Spleen (tissue), 11 donors: ENCODE measurements at regions not wholly inside any gene's neighbourhood (a gene's known extent, or its start where the extent isn't known, plus 50 kb on each side); places are given as distances from the start of the nearest gene placed in this dataset.

Source experiments
- DNase-seq: peaks from one replicate; pipeline ENCODE4 v3.0.0-alpha.2; 2020
- H3K27ac ChIP-seq, 8 donors: fragments of 200-600 bp; sonication (generic) in 7 of 8; 1 replicate in 4 of 8; 2 replicates in 4 of 8; pipeline versions ENCODE4 v1.5.0 to v1.8.0; 2016 to 2021; ENCODE audit warnings: inconsistent platforms in 4 of 8, mild to moderate bottlenecking in 4 of 8, moderate library complexity in 1 of 8
- H3K27me3 ChIP-seq, 7 donors: fragments of 200-600 bp; sonication (generic) in 6 of 7; replicated peaks in 1 of 7; 1 replicate in 4 of 7; 2 replicates in 3 of 7; pipeline versions ENCODE4 v1.5.0 to v1.8.0; 2016 to 2021; ENCODE audit warnings: inconsistent platforms in 3 of 7, mild to moderate bottlenecking in 1 of 7
- H3K36me3 ChIP-seq, 6 donors: fragments of 200-600 bp; sonication (generic) in 5 of 6; 1 replicate in 4 of 6; 2 replicates in 2 of 6; pipeline versions ENCODE4 v1.5.0 to v1.8.0; 2016 to 2021; ENCODE audit warnings: inconsistent platforms in 2 of 6
- H3K4me1 ChIP-seq, 6 donors: fragments of 200-600 bp; sonication (generic) in 5 of 6; 1 replicate in 3 of 6; 2 replicates in 3 of 6; pipeline versions ENCODE4 v1.5.0 to v1.8.0; 2016 to 2021; ENCODE audit warnings: inconsistent platforms in 3 of 6
- H3K4me3 ChIP-seq, 8 donors: fragments of 200-600 bp; sonication (generic) in 7 of 8; 1 replicate in 4 of 8; 2 replicates in 4 of 8; pipeline versions ENCODE4 v1.5.0 to v1.8.0; 2016 to 2021; ENCODE audit warnings: inconsistent platforms in 4 of 8, mild to moderate bottlenecking in 4 of 8, moderate library complexity in 2 of 8
- H3K9me3 ChIP-seq, 8 donors: fragments of 200-600 bp; sonication (generic) in 7 of 8; 1 replicate in 4 of 8; 2 replicates in 4 of 8; pipeline versions ENCODE4 v1.5.0 to v1.8.0; 2016 to 2021; ENCODE audit warnings: inconsistent platforms in 4 of 8
- CTCF ChIP-seq, 11 experiments: fragments of 200-600 bp in 7 of 11; fragments of 450-650 bp in 4 of 11; sonication (generic) in 4 of 11; IDR thresholded peaks in 8 of 11; conservative IDR thresholded peaks in 3 of 11; 1 replicate in 7 of 11; 2 replicates in 4 of 11; pipeline versions ENCODE4 v1.4.0 to v1.8.0; 2016 to 2021; ENCODE audit warnings: antibody characterized with exemption in 11 of 11, inconsistent platforms in 4 of 11, mild to moderate bottlenecking in 1 of 11
- POLR2A ChIP-seq, 3 donors: fragments of 450-650 bp; IDR thresholded peaks; one replicate each; pipeline ENCODE4 v1.5.1; 2017; ENCODE audit warnings: antibody characterized with exemption in 3 of 3, mild to moderate bottlenecking in 1 of 3
- POLR2AphosphoS5 ChIP-seq, 3 donors: sonication (generic); formaldehyde crosslinking; IDR thresholded peaks; one replicate each; pipeline ENCODE4 v1.5.1; 2017; ENCODE audit warnings: antibody characterized with exemption in 3 of 3
- WGBS, 5 donors: extraction: QIAGEN DNeasy Blood & Tissue Kit in 3 of 5; methylation state at CpG; one replicate each; pipeline versions ENCODE4 v1.1.5 to v1.1.7; 2013 to 2018; 5-methylcytosine and 5-hydroxymethylcytosine counted together
- intact Hi-C: fragments of 100-400 bp; cut with DNase I; formaldehyde crosslinking; loops from one replicate; pipeline ENCODE4 v1.15.0; 2023; ENCODE audit warnings: low total_unique reads
- donor health status: healthy with polysubstance abuse.
- donor health status: DM: no; HTN: no; CAD: no; lungs with moderate emphysema.
- donor health status: DM: no; HTN: no; CAD: no.
- donor health status: Bipolar disorder and iron deficiency.
- donor health status: healthy.
- donor health status: DM: no; HTN: no; CAD: no.
- donor health status: DM: yes; HTN: yes; CAD: no.

GRCh38 chr4:106603471-106603870 lies 234.9 kb upstream of the GIMD1 start:
- TF ChIP-seq POLR2AphosphoS5 (IDR thresholded peaks at IDR 0.05), result no peak
- TF ChIP-seq POLR2A (IDR thresholded peaks at IDR 0.05), result no peak
- TF ChIP-seq CTCF (IDR thresholded peaks at IDR 0.05 in 8 of 11, conservative IDR thresholded peaks at IDR 0.05 in 3 of 11), result no peak
- no peak for DNase-seq
- no peak overlapping the region for H3K27ac ChIP-seq
- H3K27me3 ChIP-seq, result no peaks in the 10 kb centered on the region
- peaks cover 0 to 13% (median 0%) of the 10 kb centered on the region in 8 donors for H3K9me3 ChIP-seq
- H3K4me1 ChIP-seq, result no peaks in the 10 kb centered on the region
- no peak overlapping the region for H3K4me3 ChIP-seq
- intact Hi-C loops, result no loop called here
- H3K36me3 ChIP-seq, result no peaks in the 10 kb centered on the region
- WGBS, 5 donors, result 83 to 94% (median 91%) methylated on average over 3 of the region's 3 CpGs

GRCh38 chr4:106602711-106603110 lies 234.1 kb upstream of the GIMD1 start:
- no peaks in the 10 kb centered on the region for H3K36me3 ChIP-seq
- H3K27ac ChIP-seq, result no peak overlapping the region
- no peak for DNase-seq
- TF ChIP-seq POLR2AphosphoS5 (IDR thresholded peaks at IDR 0.05), result no peak
- no peak for TF ChIP-seq POLR2A (IDR thresholded peaks at IDR 0.05)
- no peak for TF ChIP-seq CTCF (IDR thresholded peaks at IDR 0.05 in 8 of 11, conservative IDR thresholded peaks at IDR 0.05 in 3 of 11)
- H3K4me3 ChIP-seq, result no peak overlapping the region
- peaks cover 0 to 13% (median 0%) of the 10 kb centered on the region in 8 donors for H3K9me3 ChIP-seq
- H3K27me3 ChIP-seq, result no peaks in the 10 kb centered on the region
- intact Hi-C loops, result no loop called here
- 67 to 85% (median 80%) methylated on average over 2 of the region's 2 CpGs for WGBS, 5 donors
- H3K4me1 ChIP-seq, result no peaks in the 10 kb centered on the region

GRCh38 chr4:106601519-106601918 lies 232.9 kb upstream of the GIMD1 start:
- intact Hi-C loops, result no loop called here
- no peak for DNase-seq
- no peak overlapping the region for H3K4me3 ChIP-seq
- TF ChIP-seq POLR2A (IDR thresholded peaks at IDR 0.05) (no peak), CTCF (IDR thresholded peaks at IDR 0.05 in 8 of 11, conservative IDR thresholded peaks at IDR 0.05 in 3 of 11) (no peak), POLR2AphosphoS5 (IDR thresholded peaks at IDR 0.05) (no peak)
- no peaks in the 10 kb centered on the region for H3K27me3 ChIP-seq
- peaks cover 0 to 13% (median 0%) of the 10 kb centered on the region in 8 donors for H3K9me3 ChIP-seq
- H3K4me1 ChIP-seq, result no peaks in the 10 kb centered on the region
- H3K36me3 ChIP-seq, result no peaks in the 10 kb centered on the region
- H3K27ac ChIP-seq, result no peak overlapping the region
- WGBS, 5 donors, result 56 to 72% (median 65%) methylated on average over 1 of the region's 1 CpG

- 55 to 76% (median 72%) methylated on average over 1 of the region's 1 CpG for WGBS, 5 donors
- Histone ChIP-seq H3K9me3 (no peaks in the 10 kb centered on the region), H3K27me3 (no peaks in the 10 kb centered on the region), H3K36me3 (no peaks in the 10 kb centered on the region), H3K4me3 (no peak overlapping the region), H3K27ac (no peak overlapping the region), H3K4me1 (no peaks in the 10 kb centered on the region)
- DNase-seq, result no peak
- TF ChIP-seq CTCF (IDR thresholded peaks at IDR 0.05 in 8 of 11, conservative IDR thresholded peaks at IDR 0.05 in 3 of 11) (no peak), POLR2AphosphoS5 (IDR thresholded peaks at IDR 0.05) (no peak), POLR2A (IDR thresholded peaks at IDR 0.05) (no peak)
- intact Hi-C loops, result no loop called here
Observed at GRCh38 chr4:106595906-106596305, 227.3 kb upstream of the GIMD1 start.
